IMR-90 (cell line): ENCODE measurements at regions not wholly inside any gene's neighbourhood (a gene's known extent, or its start where the extent isn't known, plus 50 kb on each side); places are given as distances from the start of the nearest gene placed in this dataset.

Experiments used
- ATAC-seq: fragments of 200-7000 bp; cut with Tn5 transposase; 2 replicates; pipeline ENCODE4 v1.9.1; 2020; ENCODE audit warnings: low read depth, mild to moderate bottlenecking, moderate library complexity
- BruUV-seq: library from RNA; stranded (reverse); fragments of 400-500 nt; replicated peaks from 2 replicates; lab custom pipeline; 2021; lab: Mats Ljungman, UMichigan
- CTCF ChIA-PET: fragments of 300-600 bp; formaldehyde crosslinking; extraction: SDS; loops from one replicate; lab custom pipeline; 2021; ENCODE audit warnings: antibody characterized with exemption; lab: Yijun Ruan, JAX
- POLR2A ChIA-PET: fragments of 300-600 bp; sonication (Branson Sonifier 250); formaldehyde crosslinking; loops from one replicate; lab custom pipeline; 2022; ENCODE audit warnings: antibody characterized with exemption; ENCODE audit not compliant: unreplicated experiment; lab: Charles Lee
- DNase-seq: peaks from one replicate; pipeline ENCODE4 v3.0.0; 2013
- H2AFZ ChIP-seq: replicated peaks from 2 replicates; pipeline ENCODE3; 2013; ENCODE audit warnings: low read length, mild to moderate bottlenecking; ENCODE audit not compliant: poor library complexity
- H2AK5ac ChIP-seq: 2 replicates; pipeline ENCODE4 v1.6.1; 2013; ENCODE audit warnings: low read depth, low read length, inconsistent platforms
- H2AK9ac ChIP-seq: replicated peaks from 2 replicates; pipeline ENCODE3; 2013; ENCODE audit warnings: mild to moderate bottlenecking, low read depth, low read length, moderate library complexity; ENCODE audit not compliant: poor library complexity
- H2BK120ac ChIP-seq: 2 replicates; pipeline ENCODE4 v1.6.1; 2013; ENCODE audit warnings: low read depth, low read length, inconsistent platforms
- H2BK15ac ChIP-seq: 3 replicates; pipeline ENCODE4 v1.6.1; 2013; ENCODE audit warnings: low read depth, low read length, inconsistent platforms
- H2BK20ac ChIP-seq: 2 replicates; pipeline ENCODE4 v1.6.1; 2013; ENCODE audit warnings: low read depth, mild to moderate bottlenecking, inconsistent platforms, low read length, moderate library complexity
- H2BK5ac ChIP-seq: 2 replicates; pipeline ENCODE4 v1.6.1; 2013; ENCODE audit warnings: mild to moderate bottlenecking, low read depth, low read length, inconsistent platforms; ENCODE audit not compliant: poor library complexity, severe bottlenecking
- H3K14ac ChIP-seq: replicated peaks from 2 replicates; pipeline ENCODE4 v1.6.1; 2013; ENCODE audit warnings: low read depth, low read length, inconsistent platforms
- H3K18ac ChIP-seq: 2 replicates; pipeline ENCODE4 v1.6.1; 2013; ENCODE audit warnings: low read depth, low read length, control low read depth
- H3K23ac ChIP-seq: 2 replicates; pipeline ENCODE4 v1.6.1; 2013; ENCODE audit warnings: low read depth, low read length, inconsistent platforms
- H3K27ac ChIP-seq: 2 replicates; pipeline ENCODE4 v1.5.1; 2013; ENCODE audit warnings: mild to moderate bottlenecking, control low read depth, low read length; ENCODE audit not compliant: insufficient read depth
- H3K27me3 ChIP-seq: 2 replicates; pipeline ENCODE4 v1.6.1; 2013; ENCODE audit warnings: low read length; ENCODE audit not compliant: control insufficient read depth, insufficient read depth
- H3K36me3 ChIP-seq: 2 replicates; pipeline ENCODE4 v1.6.1; 2013; ENCODE audit warnings: low read length, mixed read lengths; ENCODE audit not compliant: control insufficient read depth, insufficient read depth
- H3K4ac ChIP-seq: 2 replicates; pipeline ENCODE4 v1.6.1; 2013; ENCODE audit warnings: low read depth, low read length, inconsistent platforms
- H3K4me1 ChIP-seq: 2 replicates; pipeline ENCODE4 v1.6.1; 2013; ENCODE audit warnings: low read length, mixed read lengths; ENCODE audit not compliant: control insufficient read depth, insufficient read depth
- H3K4me2 ChIP-seq: 2 replicates; pipeline ENCODE4 v1.6.1; 2013; ENCODE audit warnings: low read depth, mild to moderate bottlenecking, control low read depth, low read length, moderate library complexity
- H3K4me3 ChIP-seq: 2 replicates; pipeline ENCODE4 v1.5.1; 2013; ENCODE audit warnings: low read depth, mild to moderate bottlenecking, control low read depth, low read length, moderate library complexity; ENCODE audit not compliant: insufficient read depth
- H3K56ac ChIP-seq: 2 replicates; pipeline ENCODE4 v1.6.1; 2013; ENCODE audit warnings: low read length, inconsistent platforms; ENCODE audit not compliant: insufficient read depth; ENCODE audit errors: extremely low read depth
- H3K79me1 ChIP-seq, 2 experiments: 2 replicates each; pipeline ENCODE4 v1.6.1; 2013; ENCODE audit warnings: low read length in 2 of 2, inconsistent platforms in 1 of 2, low read depth in 1 of 2
- H3K9ac ChIP-seq: 2 replicates; pipeline ENCODE4 v1.6.1; 2013; ENCODE audit warnings: low read depth, low read length, control low read depth
- H3K9me1 ChIP-seq: 2 replicates; pipeline ENCODE4 v1.6.1; 2013; ENCODE audit warnings: low read length, inconsistent platforms; ENCODE audit not compliant: insufficient read depth
- H3K9me3 ChIP-seq: 2 replicates; pipeline ENCODE4 v1.6.1; 2013; ENCODE audit warnings: low read length; ENCODE audit not compliant: control insufficient read depth, insufficient read depth
- H4K20me1 ChIP-seq: 2 replicates; pipeline ENCODE4 v1.6.1; 2013; ENCODE audit warnings: low read length, inconsistent platforms; ENCODE audit not compliant: insufficient read depth
- H4K5ac ChIP-seq: 2 replicates; pipeline ENCODE4 v1.6.1; 2013; ENCODE audit warnings: mild to moderate bottlenecking, low read depth, low read length, control low read depth
- H4K8ac ChIP-seq, 2 experiments: 2 replicates each; pipeline ENCODE4 v1.6.1; 2013; ENCODE audit warnings: low read depth in 2 of 2, low read length in 2 of 2, control low read depth in 1 of 2, inconsistent platforms in 1 of 2
- H4K91ac ChIP-seq: 2 replicates; pipeline ENCODE4 v1.6.1; 2013; ENCODE audit warnings: low read depth, low read length, inconsistent platforms; ENCODE audit not compliant: insufficient read depth
- BHLHE40 ChIP-seq: fragments of 150-350 bp; IDR thresholded peaks from 2 replicates; pipeline ENCODE4 v1.6.1; 2016; ENCODE audit warnings: mild to moderate bottlenecking, low read depth, low read length
- CHD1 ChIP-seq: IDR thresholded peaks from 2 replicates; pipeline ENCODE4 v1.6.1; 2012; ENCODE audit warnings: low read depth, low read length, improper control_type of control experiment
- FOS ChIP-seq: fragments of 150-350 bp; IDR thresholded peaks from 2 replicates; pipeline ENCODE4 v1.6.1; 2016; ENCODE audit warnings: low read depth, low read length
- MAFK ChIP-seq: IDR thresholded peaks from 2 replicates; pipeline ENCODE4 v1.6.1; 2012; ENCODE audit warnings: low read depth, low read length, improper control_type of control experiment
- MAZ ChIP-seq: IDR thresholded peaks from 2 replicates; pipeline ENCODE4 v1.6.1; 2012; ENCODE audit warnings: low read depth, mild to moderate bottlenecking, low read length, improper control_type of control experiment, moderate library complexity, borderline replicate concordance
- MXI1 ChIP-seq: IDR thresholded peaks from 2 replicates; pipeline ENCODE4 v1.6.1; 2012; ENCODE audit warnings: low read depth, mild to moderate bottlenecking, low read length, moderate library complexity, borderline replicate concordance
- NFE2L2 ChIP-seq: fragments of 150-350 bp; IDR thresholded peaks from 2 replicates; pipeline ENCODE4 v1.6.1; 2016; ENCODE audit warnings: low read depth, mild to moderate bottlenecking, low read length
- POLR2A ChIP-seq: IDR thresholded peaks from 2 replicates; pipeline ENCODE4 v1.6.1; 2012; ENCODE audit warnings: mild to moderate bottlenecking, low read depth, low read length
- RAD21 ChIP-seq: IDR thresholded peaks from 2 replicates; pipeline ENCODE4 v1.6.1; 2012; ENCODE audit warnings: low read length, improper control_type of control experiment
- RCOR1 ChIP-seq: IDR thresholded peaks from 2 replicates; pipeline ENCODE4 v1.6.1; 2012; ENCODE audit warnings: mild to moderate bottlenecking, low read length, improper control_type of control experiment; ENCODE audit not compliant: insufficient replicate concordance
- RFX5 ChIP-seq: IDR thresholded peaks from 2 replicates; pipeline ENCODE4 v1.8.0; 2012; ENCODE audit warnings: low read depth, mild to moderate bottlenecking, low read length, moderate library complexity
- SMC3 ChIP-seq: fragments of 150-350 bp; IDR thresholded peaks from 2 replicates; pipeline ENCODE4 v1.6.1; 2016; ENCODE audit warnings: low read depth, mild to moderate bottlenecking, antibody characterized with exemption, low read length, moderate library complexity
- WGBS, 2 experiments: methylation state at CpG; one replicate each; pipeline versions ENCODE4 v1.1.5 to v1.1.7; 2013; ENCODE audit warnings: missing lambda C conversion rate in 2 of 2; ENCODE audit not compliant: insufficient read length in 1 of 2; ENCODE audit errors: extremely low coverage in 2 of 2; 5-methylcytosine and 5-hydroxymethylcytosine counted together
- dilution Hi-C: fragments of 300-500 bp; cut with HindIII; formaldehyde crosslinking; loops from one replicate; pipeline ENCODE4 v1.14.3; 2018; ENCODE audit warnings: low sequenced_read_pairs; ENCODE audit not compliant: unreplicated experiment
- in situ Hi-C: fragments of 300-500 bp; cut with MboI; formaldehyde crosslinking; loops from 3 replicates; pipeline ENCODE4 v1.14.3; 2019; ENCODE audit warnings: low sequenced_read_pairs, inconsistent platforms, mixed read lengths
- intact Hi-C: fragments of 100-400 bp; cut with micrococcal nuclease; formaldehyde crosslinking; loops from 2 replicates; pipeline ENCODE4 v1.10.0; 2022
- TF ChIP-seq, protein P1 (sequence below): fragments of 150-350 bp; IDR thresholded peaks from 2 replicates; pipeline ENCODE4 v1.6.1; 2017; ENCODE audit warnings: mild to moderate bottlenecking, antibody characterized with exemption, low read length, low read depth

DNA sequence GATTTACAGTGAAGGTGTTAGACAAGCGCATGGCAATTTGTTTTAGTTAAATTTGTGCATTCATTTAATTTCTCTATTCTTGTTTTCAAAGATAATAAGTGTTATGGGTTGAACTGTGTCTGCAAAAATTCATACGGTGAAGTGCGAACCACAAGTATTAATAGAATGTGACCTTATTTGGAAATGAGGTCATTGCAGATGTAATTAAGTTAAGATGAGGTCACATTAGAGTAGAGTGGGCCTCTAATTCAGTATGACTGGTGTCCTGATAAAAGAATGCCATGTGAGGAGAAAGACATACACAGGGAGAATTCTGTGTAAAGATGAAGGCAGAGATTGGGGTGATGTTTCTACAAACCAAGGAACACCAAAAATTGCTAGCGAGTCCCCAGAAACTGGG lies 158.8 kb upstream of the SEMA3E start:
- dilution Hi-C loops: no loop called here
- no peak overlapping the region for H3K23ac ChIP-seq
- ChIA-PET CTCF (no interaction called here), POLR2A (no interaction called here)
- no peaks in the 10 kb centered on the region for H4K20me1 ChIP-seq
- H2BK15ac ChIP-seq: no peak overlapping the region
- no peak overlapping the region for H3K4ac ChIP-seq
- H2AFZ ChIP-seq: no peak overlapping the region
- H3K9ac ChIP-seq: no peak overlapping the region
- H4K5ac ChIP-seq: no peak overlapping the region
- no peaks in the 10 kb centered on the region for H3K4me1 ChIP-seq
- no peak overlapping the region for H3K14ac ChIP-seq
- H2AK5ac ChIP-seq: no peak overlapping the region
- no peak overlapping the region for H3K56ac ChIP-seq
- no peaks in the 10 kb centered on the region for H3K79me1 ChIP-seq
- no peaks in the 10 kb centered on the region for H3K27me3 ChIP-seq
- no TSS peak for BruUV-seq
- no peak overlapping the region for H4K8ac ChIP-seq
- no peaks in the 10 kb centered on the region for H3K9me1 ChIP-seq
- H3K4me3 ChIP-seq: no peak overlapping the region
- 61% methylated on average over 2 of the region's 4 CpGs; no CpG with 5 or more reads in 1 of the 2 experiments for WGBS, 2 experiments
- H2BK5ac ChIP-seq: no peak overlapping the region
- no peak overlapping the region for H3K4me2 ChIP-seq
- H3K36me3 ChIP-seq: no peaks in the 10 kb centered on the region
- no peak overlapping the region for H2BK120ac ChIP-seq
- no peak overlapping the region for H2AK9ac ChIP-seq
- no peak for ATAC-seq
- intact Hi-C loops: no loop called here
- H3K18ac ChIP-seq: no peak overlapping the region
- no peak overlapping the region for H2BK20ac ChIP-seq
- no peak overlapping the region for H4K91ac ChIP-seq
- in situ Hi-C loops: no loop called here
- no peak for DNase-seq
- no peaks in the 10 kb centered on the region for H3K9me3 ChIP-seq
- no peak overlapping the region for H3K27ac ChIP-seq
- TF ChIP-seq, protein P1, sequence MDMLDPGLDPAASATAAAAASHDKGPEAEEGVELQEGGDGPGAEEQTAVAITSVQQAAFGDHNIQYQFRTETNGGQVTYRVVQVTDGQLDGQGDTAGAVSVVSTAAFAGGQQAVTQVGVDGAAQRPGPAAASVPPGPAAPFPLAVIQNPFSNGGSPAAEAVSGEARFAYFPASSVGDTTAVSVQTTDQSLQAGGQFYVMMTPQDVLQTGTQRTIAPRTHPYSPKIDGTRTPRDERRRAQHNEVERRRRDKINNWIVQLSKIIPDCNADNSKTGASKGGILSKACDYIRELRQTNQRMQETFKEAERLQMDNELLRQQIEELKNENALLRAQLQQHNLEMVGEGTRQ: no peak
- TF ChIP-seq RAD21 (no peak), NFE2L2 (no peak), SMC3 (no peak), POLR2A (no peak), FOS (no peak), MXI1 (no peak), CHD1 (no peak), RFX5 (no peak), BHLHE40 (no peak), MAZ (no peak), RCOR1 (no peak), MAFK (no peak)
